ENCODE measurements at regions not wholly inside any gene's neighbourhood (a gene's known extent, or its start where the extent isn't known, plus 50 kb on each side); places are given as distances from the start of the nearest gene placed in this dataset.

DNA sequence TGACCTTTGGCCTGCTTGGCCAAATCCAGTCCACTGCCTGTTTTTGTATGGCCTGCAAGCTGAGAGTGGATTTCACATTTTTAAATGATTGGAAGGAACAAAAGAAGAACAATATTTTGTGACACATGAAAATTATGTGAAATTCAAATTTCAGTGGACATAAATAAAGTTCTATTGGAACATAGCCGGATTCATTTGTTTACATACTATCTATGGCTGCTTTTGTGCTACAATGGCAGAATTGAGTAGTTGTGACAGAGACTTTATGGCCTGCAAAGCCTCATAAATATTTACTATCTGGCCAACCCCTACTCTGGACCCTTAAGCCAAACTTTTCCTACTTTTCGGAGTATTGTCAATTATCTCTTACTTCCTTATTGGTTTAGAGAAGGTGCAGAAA, 66.6 kb upstream of the IPO9 start:
- no peaks in the 10 kb centered on the region for H3K27me3 ChIP-seq
- H3K4me1 ChIP-seq = peaks cover 15 to 99% (median 87%) of the 10 kb centered on the region in 12 donors
- ATAC-seq (no peak), DNase-seq (no peak)
- 86 to 89% (median 87%) methylated on average over 2 of the region's 2 CpGs for WGBS, 4 donors
- no peaks in the 10 kb centered on the region for H3K9me3 ChIP-seq
- no peak overlapping the region for H3K4me3 ChIP-seq
- TF ChIP-seq, protein P1, sequence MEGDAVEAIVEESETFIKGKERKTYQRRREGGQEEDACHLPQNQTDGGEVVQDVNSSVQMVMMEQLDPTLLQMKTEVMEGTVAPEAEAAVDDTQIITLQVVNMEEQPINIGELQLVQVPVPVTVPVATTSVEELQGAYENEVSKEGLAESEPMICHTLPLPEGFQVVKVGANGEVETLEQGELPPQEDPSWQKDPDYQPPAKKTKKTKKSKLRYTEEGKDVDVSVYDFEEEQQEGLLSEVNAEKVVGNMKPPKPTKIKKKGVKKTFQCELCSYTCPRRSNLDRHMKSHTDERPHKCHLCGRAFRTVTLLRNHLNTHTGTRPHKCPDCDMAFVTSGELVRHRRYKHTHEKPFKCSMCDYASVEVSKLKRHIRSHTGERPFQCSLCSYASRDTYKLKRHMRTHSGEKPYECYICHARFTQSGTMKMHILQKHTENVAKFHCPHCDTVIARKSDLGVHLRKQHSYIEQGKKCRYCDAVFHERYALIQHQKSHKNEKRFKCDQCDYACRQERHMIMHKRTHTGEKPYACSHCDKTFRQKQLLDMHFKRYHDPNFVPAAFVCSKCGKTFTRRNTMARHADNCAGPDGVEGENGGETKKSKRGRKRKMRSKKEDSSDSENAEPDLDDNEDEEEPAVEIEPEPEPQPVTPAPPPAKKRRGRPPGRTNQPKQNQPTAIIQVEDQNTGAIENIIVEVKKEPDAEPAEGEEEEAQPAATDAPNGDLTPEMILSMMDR (IDR thresholded peaks at IDR 0.05) = no peak
- TF ChIP-seq POLR2A (IDR thresholded peaks at IDR 0.05) = no peak
- H3K36me3 ChIP-seq = no peaks in the 10 kb centered on the region
- H3K27ac ChIP-seq = peak overlapping the region in 11 of 12 donors; percentile 4 to 70 (median 47)
- intact Hi-C loops (cut with DNase I) = no loop called here

DNA sequence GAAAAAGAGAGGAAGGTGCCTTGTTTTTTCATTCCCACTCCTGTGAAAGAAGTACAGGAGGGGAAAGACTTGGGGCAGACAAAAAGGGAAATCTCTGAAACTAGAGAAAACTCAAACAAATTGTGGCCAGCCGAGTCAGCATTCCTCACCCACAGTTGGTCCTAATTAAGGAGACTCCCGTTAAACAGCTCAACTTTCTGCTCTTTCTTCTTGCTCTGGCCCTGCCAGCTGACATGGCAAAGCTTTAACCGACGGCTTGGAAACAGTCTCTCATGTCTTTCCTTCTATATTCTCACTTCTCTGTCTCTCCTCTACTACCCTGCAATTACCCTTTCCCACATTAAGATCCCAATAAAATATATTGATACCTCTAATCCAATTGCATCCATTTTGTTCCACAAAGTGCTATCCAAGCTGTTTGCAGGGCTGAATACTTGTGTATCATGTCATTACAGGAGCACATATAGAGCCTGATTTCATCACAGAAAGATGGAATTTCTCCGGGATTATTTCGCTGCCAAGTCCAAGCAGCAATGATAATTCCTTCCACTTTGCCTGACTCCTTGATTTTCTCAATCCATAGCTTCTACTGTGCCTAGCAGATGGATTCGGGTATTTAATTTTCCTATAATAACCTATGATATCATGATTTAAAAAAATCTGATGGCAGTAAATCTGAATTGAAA, 65.4 kb upstream of the IPO9 start:
- TF ChIP-seq, protein P1 (IDR thresholded peaks at IDR 0.05) = no peak
- TF ChIP-seq POLR2A (IDR thresholded peaks at IDR 0.05) = no peak
- intact Hi-C loops (cut with DNase I) = no loop called here
- Histone ChIP-seq H3K36me3 (no peaks in the 10 kb centered on the region), H3K9me3 (no peaks in the 10 kb centered on the region), H3K4me3 (no peak overlapping the region), H3K27me3 (no peaks in the 10 kb centered on the region), H3K27ac (peak overlapping the region in 10 of 12 donors; percentile 5 to 70 (median 52)), H3K4me1 (peaks cover 15 to 97% (median 83%) of the 10 kb centered on the region in 12 donors)
- ATAC-seq = no peak
- no peak for DNase-seq
- WGBS, 4 donors = 40 to 53% (median 47%) methylated on average over 7 of the region's 7 CpGs

DNA sequence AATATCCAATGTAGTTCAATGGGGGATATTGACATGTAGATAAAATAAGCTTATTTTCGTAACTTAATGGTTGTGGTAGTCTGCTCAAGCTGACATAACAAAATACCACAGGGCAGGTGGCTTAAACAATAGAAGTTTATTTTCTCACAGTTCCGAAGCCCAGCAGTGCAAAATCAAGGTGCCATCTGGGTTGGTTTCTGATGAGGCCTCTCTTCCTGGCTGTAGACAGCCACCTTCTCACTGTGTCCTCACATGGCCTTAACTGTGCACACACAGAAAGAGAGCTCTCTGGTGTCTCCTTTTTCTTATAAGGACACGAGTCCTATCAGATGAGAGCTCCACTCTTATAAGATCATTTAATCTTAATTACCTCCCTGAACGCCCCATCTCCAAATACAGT, 64.8 kb upstream of the IPO9 start:
- Histone ChIP-seq H3K9me3 (no peaks in the 10 kb centered on the region), H3K36me3 (no peaks in the 10 kb centered on the region), H3K27ac (peak overlapping the region in 10 of 12 donors; percentile 11 to 70 (median 55)), H3K27me3 (no peaks in the 10 kb centered on the region), H3K4me1 (peaks cover 15 to 97% (median 83%) of the 10 kb centered on the region in 12 donors), H3K4me3 (no peak overlapping the region)
- DNase-seq (no peak), ATAC-seq (no peak)
- no peak for TF ChIP-seq POLR2A (IDR thresholded peaks at IDR 0.05)
- TF ChIP-seq, protein P1 (IDR thresholded peaks at IDR 0.05) = no peak
- intact Hi-C loops (cut with DNase I) = no loop called here
- 67 to 83% (median 70%) methylated on average over 4 of the region's 4 CpGs for WGBS, 4 donors

DNA sequence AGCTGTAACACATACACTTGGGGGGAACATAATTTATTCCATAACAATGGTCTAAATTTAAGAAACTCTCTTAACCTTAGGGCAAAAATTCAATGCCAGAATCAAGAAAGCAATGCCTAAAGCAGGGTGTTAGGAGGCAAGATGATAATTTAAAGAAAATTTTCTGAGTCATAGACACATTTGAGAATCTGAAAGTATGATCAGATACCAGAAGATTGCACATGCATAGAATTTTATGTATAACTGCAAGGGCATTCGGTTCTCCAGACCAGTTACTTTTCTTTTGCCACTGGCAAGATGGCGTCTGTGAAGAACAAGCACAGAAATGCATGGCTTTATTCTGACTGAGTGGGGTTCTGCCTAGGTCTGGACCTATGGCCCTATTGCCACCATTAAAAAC, 64.4 kb upstream of the IPO9 start:
- Histone ChIP-seq H3K4me1 (peaks cover 15 to 97% (median 83%) of the 10 kb centered on the region in 12 donors), H3K9me3 (no peaks in the 10 kb centered on the region), H3K36me3 (no peaks in the 10 kb centered on the region), H3K4me3 (no peak overlapping the region), H3K27me3 (no peaks in the 10 kb centered on the region), H3K27ac (peak overlapping the region in 8 of 12 donors; percentile 38 to 70 (median 55))
- intact Hi-C loops (cut with DNase I) = no loop called here
- ATAC-seq = no peak
- no peak for DNase-seq
- TF ChIP-seq, protein P1 (IDR thresholded peaks at IDR 0.05) = no peak
- no peak for TF ChIP-seq POLR2A (IDR thresholded peaks at IDR 0.05)
- 75 to 85% (median 76%) methylated on average over 2 of the region's 2 CpGs for WGBS, 4 donors
